Head of caudate nucleus (tissue), 42 donors: ENCODE measurements at regions not wholly inside any gene's neighbourhood (a gene's known extent, or its start where the extent isn't known, plus 50 kb on each side); places are given as distances from the start of the nearest gene placed in this dataset.

Experiments used
- DNase-seq, 42 donors: peaks; one replicate each; pipeline versions ENCODE4 v3.0.0 to v3.0.0-alpha.2; 2020 to 2021; ENCODE audit warnings: mixed read lengths in 7 of 42
- intact Hi-C: fragments of 100-400 bp; cut with DNase I; formaldehyde crosslinking; loops from one replicate; pipeline ENCODE4 v1.15.0; 2022

GRCh38 chr13:73341748-73342147 lies 282.9 kb downstream of the KLF5 start:
- intact Hi-C loops = no loop called here
- DNase-seq = no peak

GRCh38 chr13:73340069-73340468 lies 281.3 kb downstream of the KLF5 start:
- no peak for DNase-seq
- intact Hi-C loops = no loop called here

GRCh38 chr13:73339086-73339485 lies 280.3 kb downstream of the KLF5 start:
- intact Hi-C loops = no loop called here
- DNase-seq = no peak

GRCh38 chr13:73338389-73338788 lies 279.6 kb downstream of the KLF5 start:
- no peak for DNase-seq

GRCh38 chr13:73337532-73337931 lies 278.7 kb downstream of the KLF5 start:
- intact Hi-C loops = no loop called here
- DNase-seq = no peak

More at GRCh38 chr13:73338389-73338788, 279.6 kb downstream of the KLF5 start:
- intact Hi-C loops = no loop called here

GRCh38 chr13:73336773-73337172 lies 278.0 kb downstream of the KLF5 start:
- no peak for DNase-seq
- intact Hi-C loops = no loop called here

- no peak for DNase-seq
- intact Hi-C loops = no loop called here
Measured at GRCh38 chr13:73335944-73336343, 277.1 kb downstream of the KLF5 start.

GRCh38 chr13:73335210-73335609 lies 276.4 kb downstream of the KLF5 start:
- intact Hi-C loops = no loop called here
- no peak for DNase-seq

GRCh38 chr13:73334445-73334844 lies 275.6 kb downstream of the KLF5 start:
- DNase-seq = no peak
- intact Hi-C loops = no loop called here

- intact Hi-C loops = no loop called here
- DNase-seq = no peak
Measured at GRCh38 chr13:73331556-73331955, 272.8 kb downstream of the KLF5 start.

- DNase-seq = no peak
Measured at GRCh38 chr13:73329355-73329754, 270.6 kb downstream of the KLF5 start.

GRCh38 chr13:73327579-73327978 lies 268.8 kb downstream of the KLF5 start:
- no peak for DNase-seq
- intact Hi-C loops = no loop called here

More at GRCh38 chr13:73329355-73329754, 270.6 kb downstream of the KLF5 start:
- intact Hi-C loops = no loop called here

- no peak for DNase-seq
- intact Hi-C loops = no loop called here
Measured at GRCh38 chr13:73325723-73326558, 267.1 kb downstream of the KLF5 start.

- intact Hi-C loops = no loop called here
- no peak for DNase-seq
Measured at GRCh38 chr13:73324842-73325722, 266.3 kb downstream of the KLF5 start.

- intact Hi-C loops = no loop called here
Measured at GRCh38 chr13:73323615-73324014, 264.8 kb downstream of the KLF5 start.

GRCh38 chr13:73321043-73321442 lies 262.2 kb downstream of the KLF5 start:
- intact Hi-C loops = no loop called here

More at GRCh38 chr13:73323615-73324014, 264.8 kb downstream of the KLF5 start:
- DNase-seq = no peak

GRCh38 chr13:73317140-73317539 lies 258.3 kb downstream of the KLF5 start:
- intact Hi-C loops = no loop called here

More at GRCh38 chr13:73321043-73321442, 262.2 kb downstream of the KLF5 start:
- DNase-seq = no peak

GRCh38 chr13:73310366-73310765 lies 251.6 kb downstream of the KLF5 start:
- intact Hi-C loops = no loop called here
- no peak for DNase-seq

More at GRCh38 chr13:73317140-73317539, 258.3 kb downstream of the KLF5 start:
- DNase-seq = no peak

- intact Hi-C loops = no loop called here
- no peak for DNase-seq
Measured at GRCh38 chr13:73307481-73307880, 248.7 kb downstream of the KLF5 start.

- no peak for DNase-seq
- intact Hi-C loops = no loop called here
Measured at GRCh38 chr13:73306688-73307087, 247.9 kb downstream of the KLF5 start.
